ENCODE measurements at regions not wholly inside any gene's neighbourhood (a gene's known extent, or its start where the extent isn't known, plus 50 kb on each side); places are given as distances from the start of the nearest gene placed in this dataset.

DNA sequence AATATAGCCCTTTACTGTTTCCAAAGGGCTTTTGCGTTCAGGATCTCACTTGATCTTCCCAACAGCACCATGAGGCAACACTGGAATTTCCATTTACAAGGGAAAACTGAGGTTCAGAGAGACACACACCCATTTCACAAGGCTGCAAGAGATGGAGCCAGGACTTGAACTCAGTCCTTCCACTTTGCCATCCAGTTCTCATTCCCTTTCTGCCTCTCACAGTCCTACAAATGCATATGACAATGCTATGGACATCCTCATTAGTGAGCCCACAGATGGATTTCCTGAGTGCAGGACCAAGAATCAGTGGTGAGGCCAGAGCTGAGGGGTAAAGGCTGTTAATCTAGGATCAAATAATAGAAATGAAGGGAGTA, 136.1 kb upstream of the MYCN start:
- no peaks in the 10 kb centered on the region; the same call in 2 of the 3 replicates for H3K36me3 Mint-ChIP-seq (ENCODE audit: low read depth)
- peaks cover 8% of the 10 kb centered on the region; the same call in 1 of the 2 replicates for H3K4me1 ChIP-seq (ENCODE audit: insufficient read depth)
- H3K9me3 Mint-ChIP-seq = peaks cover 4% of the 10 kb centered on the region; the same call in 2 of the 3 replicates
- H3K36me3 ChIP-seq (ENCODE audit: insufficient read depth) = no peaks in the 10 kb centered on the region
- H3K4me1 Mint-ChIP-seq = peaks cover 21% of the 10 kb centered on the region
- no peak for ATAC-seq
- no peak for DNase-seq (ENCODE audit: low spot score)
- H4K20me1 ChIP-seq (replicated peaks; ENCODE audit: insufficient read depth) = no peaks in the 10 kb centered on the region
- H3K79me2 ChIP-seq (replicated peaks; ENCODE audit: insufficient read depth) = no peaks in the 10 kb centered on the region
- no peak overlapping the region for H3K27ac ChIP-seq (ENCODE audit: low read depth)
- H3K27me3 ChIP-seq (ENCODE audit: insufficient read depth) = no peaks in the 10 kb centered on the region
- H3K9me2 ChIP-seq (ENCODE audit: insufficient read depth) = peaks cover 18% of the 10 kb centered on the region; the same call in 1 of the 2 replicates
- H3K4me2 ChIP-seq = no peak overlapping the region
- H3K4me3 ChIP-seq = no peak overlapping the region
- H3K4me3 Mint-ChIP-seq = no peak overlapping the region
- no peak for TF ChIP-seq REST (IDR thresholded peaks at IDR 0.05; ENCODE audit: unreplicated experiment)
- no peak for TF ChIP-seq EZH2 (IDR thresholded peaks at IDR 0.05; ENCODE audit: low read depth, unreplicated experiment)
- TF ChIP-seq NANOG (IDR thresholded peaks at IDR 0.05; ENCODE audit: borderline replicate concordance) = no peak
- no peak for TF ChIP-seq POLR2AphosphoS5 (IDR thresholded peaks at IDR 0.05; ENCODE audit: low read depth)
- no peak for TF ChIP-seq ZNF114 (CRISPR knock-in tag; IDR thresholded peaks at IDR 0.05)
- no peak for TF ChIP-seq EZH2phosphoT487 (IDR thresholded peaks at IDR 0.05; ENCODE audit: unreplicated experiment)
- TF ChIP-seq ZNF331 (CRISPR knock-in tag; IDR thresholded peaks at IDR 0.05; ENCODE audit: low read depth) = no peak
- TF ChIP-seq, protein P1, sequence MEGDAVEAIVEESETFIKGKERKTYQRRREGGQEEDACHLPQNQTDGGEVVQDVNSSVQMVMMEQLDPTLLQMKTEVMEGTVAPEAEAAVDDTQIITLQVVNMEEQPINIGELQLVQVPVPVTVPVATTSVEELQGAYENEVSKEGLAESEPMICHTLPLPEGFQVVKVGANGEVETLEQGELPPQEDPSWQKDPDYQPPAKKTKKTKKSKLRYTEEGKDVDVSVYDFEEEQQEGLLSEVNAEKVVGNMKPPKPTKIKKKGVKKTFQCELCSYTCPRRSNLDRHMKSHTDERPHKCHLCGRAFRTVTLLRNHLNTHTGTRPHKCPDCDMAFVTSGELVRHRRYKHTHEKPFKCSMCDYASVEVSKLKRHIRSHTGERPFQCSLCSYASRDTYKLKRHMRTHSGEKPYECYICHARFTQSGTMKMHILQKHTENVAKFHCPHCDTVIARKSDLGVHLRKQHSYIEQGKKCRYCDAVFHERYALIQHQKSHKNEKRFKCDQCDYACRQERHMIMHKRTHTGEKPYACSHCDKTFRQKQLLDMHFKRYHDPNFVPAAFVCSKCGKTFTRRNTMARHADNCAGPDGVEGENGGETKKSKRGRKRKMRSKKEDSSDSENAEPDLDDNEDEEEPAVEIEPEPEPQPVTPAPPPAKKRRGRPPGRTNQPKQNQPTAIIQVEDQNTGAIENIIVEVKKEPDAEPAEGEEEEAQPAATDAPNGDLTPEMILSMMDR (conservative IDR thresholded peaks at IDR 0.05; ENCODE audit: low read depth in 2 of 2) = no peak
- no peak for TF ChIP-seq STAT1 (IDR thresholded peaks at IDR 0.05; ENCODE audit: unreplicated experiment)
- TF ChIP-seq, protein P2, sequence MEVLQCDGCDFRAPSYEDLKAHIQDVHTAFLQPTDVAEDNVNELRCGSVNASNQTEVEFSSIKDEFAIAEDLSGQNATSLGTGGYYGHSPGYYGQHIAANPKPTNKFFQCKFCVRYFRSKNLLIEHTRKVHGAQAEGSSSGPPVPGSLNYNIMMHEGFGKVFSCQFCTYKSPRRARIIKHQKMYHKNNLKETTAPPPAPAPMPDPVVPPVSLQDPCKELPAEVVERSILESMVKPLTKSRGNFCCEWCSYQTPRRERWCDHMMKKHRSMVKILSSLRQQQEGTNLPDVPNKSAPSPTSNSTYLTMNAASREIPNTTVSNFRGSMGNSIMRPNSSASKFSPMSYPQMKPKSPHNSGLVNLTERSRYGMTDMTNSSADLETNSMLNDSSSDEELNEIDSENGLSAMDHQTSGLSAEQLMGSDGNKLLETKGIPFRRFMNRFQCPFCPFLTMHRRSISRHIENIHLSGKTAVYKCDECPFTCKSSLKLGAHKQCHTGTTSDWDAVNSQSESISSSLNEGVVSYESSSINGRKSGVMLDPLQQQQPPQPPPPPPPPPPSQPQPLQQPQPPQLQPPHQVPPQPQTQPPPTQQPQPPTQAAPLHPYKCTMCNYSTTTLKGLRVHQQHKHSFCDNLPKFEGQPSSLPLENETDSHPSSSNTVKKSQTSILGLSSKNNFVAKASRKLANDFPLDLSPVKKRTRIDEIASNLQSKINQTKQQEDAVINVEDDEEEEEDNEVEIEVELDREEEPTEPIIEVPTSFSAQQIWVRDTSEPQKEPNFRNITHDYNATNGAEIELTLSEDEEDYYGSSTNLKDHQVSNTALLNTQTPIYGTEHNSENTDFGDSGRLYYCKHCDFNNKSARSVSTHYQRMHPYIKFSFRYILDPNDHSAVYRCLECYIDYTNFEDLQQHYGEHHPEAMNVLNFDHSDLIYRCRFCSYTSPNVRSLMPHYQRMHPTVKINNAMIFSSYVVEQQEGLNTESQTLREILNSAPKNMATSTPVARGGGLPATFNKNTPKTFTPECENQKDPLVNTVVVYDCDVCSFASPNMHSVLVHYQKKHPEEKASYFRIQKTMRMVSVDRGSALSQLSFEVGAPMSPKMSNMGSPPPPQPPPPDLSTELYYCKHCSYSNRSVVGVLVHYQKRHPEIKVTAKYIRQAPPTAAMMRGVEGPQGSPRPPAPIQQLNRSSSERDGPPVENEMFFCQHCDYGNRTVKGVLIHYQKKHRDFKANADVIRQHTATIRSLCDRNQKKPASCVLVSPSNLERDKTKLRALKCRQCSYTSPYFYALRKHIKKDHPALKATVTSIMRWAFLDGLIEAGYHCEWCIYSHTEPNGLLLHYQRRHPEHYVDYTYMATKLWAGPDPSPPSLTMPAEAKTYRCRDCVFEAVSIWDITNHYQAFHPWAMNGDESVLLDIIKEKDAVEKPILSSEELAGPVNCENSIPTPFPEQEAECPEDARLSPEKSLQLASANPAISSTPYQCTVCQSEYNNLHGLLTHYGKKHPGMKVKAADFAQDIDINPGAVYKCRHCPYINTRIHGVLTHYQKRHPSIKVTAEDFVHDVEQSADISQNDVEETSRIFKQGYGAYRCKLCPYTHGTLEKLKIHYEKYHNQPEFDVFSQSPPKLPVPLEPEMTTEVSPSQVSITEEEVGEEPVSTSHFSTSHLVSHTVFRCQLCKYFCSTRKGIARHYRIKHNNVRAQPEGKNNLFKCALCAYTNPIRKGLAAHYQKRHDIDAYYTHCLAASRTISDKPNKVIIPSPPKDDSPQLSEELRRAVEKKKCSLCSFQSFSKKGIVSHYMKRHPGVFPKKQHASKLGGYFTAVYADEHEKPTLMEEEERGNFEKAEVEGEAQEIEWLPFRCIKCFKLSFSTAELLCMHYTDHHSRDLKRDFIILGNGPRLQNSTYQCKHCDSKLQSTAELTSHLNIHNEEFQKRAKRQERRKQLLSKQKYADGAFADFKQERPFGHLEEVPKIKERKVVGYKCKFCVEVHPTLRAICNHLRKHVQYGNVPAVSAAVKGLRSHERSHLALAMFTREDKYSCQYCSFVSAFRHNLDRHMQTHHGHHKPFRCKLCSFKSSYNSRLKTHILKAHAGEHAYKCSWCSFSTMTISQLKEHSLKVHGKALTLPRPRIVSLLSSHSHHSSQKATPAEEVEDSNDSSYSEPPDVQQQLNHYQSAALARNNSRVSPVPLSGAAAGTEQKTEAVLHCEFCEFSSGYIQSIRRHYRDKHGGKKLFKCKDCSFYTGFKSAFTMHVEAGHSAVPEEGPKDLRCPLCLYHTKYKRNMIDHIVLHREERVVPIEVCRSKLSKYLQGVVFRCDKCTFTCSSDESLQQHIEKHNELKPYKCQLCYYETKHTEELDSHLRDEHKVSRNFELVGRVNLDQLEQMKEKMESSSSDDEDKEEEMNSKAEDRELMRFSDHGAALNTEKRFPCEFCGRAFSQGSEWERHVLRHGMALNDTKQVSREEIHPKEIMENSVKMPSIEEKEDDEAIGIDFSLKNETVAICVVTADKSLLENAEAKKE (CRISPR knock-in tag; IDR thresholded peaks at IDR 0.05) = no peak
- TF ChIP-seq JUNB (IDR thresholded peaks at IDR 0.05; ENCODE audit: unreplicated experiment) = no peak
- no peak for TF ChIP-seq ETS1 (IDR thresholded peaks at IDR 0.05)
- no peak for TF ChIP-seq CREB1 (CRISPR knock-in tag; IDR thresholded peaks at IDR 0.05; ENCODE audit: low read depth)
- H3K27me3 Mint-ChIP-seq (ENCODE audit: insufficient read depth, low read depth, poor library complexity) = peaks cover 16% of the 10 kb centered on the region
- H3K27ac Mint-ChIP-seq = no peak overlapping the region
- H2AFZ ChIP-seq = no peak overlapping the region
- H3F3A ChIP-seq (replicated peaks; ENCODE audit: low read depth) = no peaks in the 10 kb centered on the region

Data from GM23338 (cell line).